OCI-LY1 (cell line): ENCODE measurements at regions not wholly inside any gene's neighbourhood (a gene's known extent, or its start where the extent isn't known, plus 50 kb on each side); places are given as distances from the start of the nearest gene placed in this dataset.

Source experiments
- EZH2 ChIP-seq: fragments of 200-600 bp; sonication (generic), shearing (Covaris generic); IDR thresholded peaks from 2 replicates; pipeline ENCODE4 v1.8.0; 2017; ENCODE audit warnings: borderline replicate concordance, mixed run types, mild to moderate bottlenecking, antibody characterized with exemption, low read length, moderate library complexity, mixed read lengths
- TF ChIP-seq, protein P1 (sequence below): fragments of 200-600 bp; sonication (generic), shearing (Covaris generic); IDR thresholded peaks from 2 replicates; pipeline ENCODE4 v1.5.1; 2017; ENCODE audit warnings: mild to moderate bottlenecking, antibody characterized with exemption, low read length, moderate library complexity, mixed read lengths

DNA sequence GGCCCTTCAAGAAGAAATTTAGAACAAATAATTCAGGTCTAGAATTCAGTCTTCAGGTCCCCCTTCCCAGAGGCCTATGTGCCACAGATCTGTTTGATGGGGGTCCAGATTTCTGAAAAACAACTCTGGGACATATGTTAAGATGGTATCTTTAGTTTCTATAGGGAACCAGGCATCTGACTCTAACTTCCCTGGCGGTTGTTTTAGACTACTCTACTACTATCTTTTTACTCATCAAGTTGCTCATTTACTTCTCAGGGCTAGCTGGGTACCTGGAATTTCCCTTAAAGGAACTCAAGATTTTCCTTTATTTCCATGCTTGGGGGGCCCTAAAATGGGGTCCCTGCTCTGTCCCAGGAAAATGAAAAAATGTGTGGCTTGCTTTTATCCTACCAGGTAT, 114.7 kb upstream of the RAB6C start:
- TF ChIP-seq, protein P1, sequence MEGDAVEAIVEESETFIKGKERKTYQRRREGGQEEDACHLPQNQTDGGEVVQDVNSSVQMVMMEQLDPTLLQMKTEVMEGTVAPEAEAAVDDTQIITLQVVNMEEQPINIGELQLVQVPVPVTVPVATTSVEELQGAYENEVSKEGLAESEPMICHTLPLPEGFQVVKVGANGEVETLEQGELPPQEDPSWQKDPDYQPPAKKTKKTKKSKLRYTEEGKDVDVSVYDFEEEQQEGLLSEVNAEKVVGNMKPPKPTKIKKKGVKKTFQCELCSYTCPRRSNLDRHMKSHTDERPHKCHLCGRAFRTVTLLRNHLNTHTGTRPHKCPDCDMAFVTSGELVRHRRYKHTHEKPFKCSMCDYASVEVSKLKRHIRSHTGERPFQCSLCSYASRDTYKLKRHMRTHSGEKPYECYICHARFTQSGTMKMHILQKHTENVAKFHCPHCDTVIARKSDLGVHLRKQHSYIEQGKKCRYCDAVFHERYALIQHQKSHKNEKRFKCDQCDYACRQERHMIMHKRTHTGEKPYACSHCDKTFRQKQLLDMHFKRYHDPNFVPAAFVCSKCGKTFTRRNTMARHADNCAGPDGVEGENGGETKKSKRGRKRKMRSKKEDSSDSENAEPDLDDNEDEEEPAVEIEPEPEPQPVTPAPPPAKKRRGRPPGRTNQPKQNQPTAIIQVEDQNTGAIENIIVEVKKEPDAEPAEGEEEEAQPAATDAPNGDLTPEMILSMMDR = no peak
- no peak for TF ChIP-seq EZH2
